HCT116 (cell line): ENCODE measurements at regions not wholly inside any gene's neighbourhood (a gene's known extent, or its start where the extent isn't known, plus 50 kb on each side); places are given as distances from the start of the nearest gene placed in this dataset.

ENCODE experiments used
- ATAC-seq: fragments of 200-7000 bp; cut with Tn5 transposase; 2 replicates; pipeline ENCODE4 v1.9.1; 2020; ENCODE audit warnings: mild to moderate bottlenecking, moderate library complexity
- BruUV-seq: library from RNA; stranded (reverse); fragments of 400-500 nt; replicated peaks from 2 replicates; lab custom pipeline; 2021; lab: Mats Ljungman, UMichigan
- CTCF ChIA-PET: fragments of 300-600 bp; sonication (Branson Sonifier 250); formaldehyde crosslinking; loops from one replicate; lab custom pipeline; 2021; ENCODE audit warnings: antibody characterized with exemption; lab: Charles Lee
- POLR2A ChIA-PET: fragments of 300-600, 350-600 bp; sonication (Branson Sonifier 250); formaldehyde crosslinking; loops from one replicate; lab custom pipeline; 2021; ENCODE audit warnings: antibody characterized with exemption; lab: Charles Lee
- RAD21 ChIA-PET, 2 experiments: fragments of 300-600 bp; sonication (Branson Sonifier 250); formaldehyde crosslinking; loops; one replicate each; lab custom pipeline; 2023; ENCODE audit warnings: low total read pairs in 2 of 2; ENCODE audit not compliant: uncharacterized antibody in 2 of 2, unreplicated experiment in 2 of 2, low non-redundant PET in 1 of 2; lab: Charles Lee
- DNase-seq: peaks from one replicate; pipeline ENCODE4 v3.0.0-alpha.2; 2010; ENCODE audit warnings: low read depth, low spot score
- H2AFZ ChIP-seq: fragments of 200-600 bp; shearing (Covaris generic), sonication (generic); 2 replicates; pipeline ENCODE4 v1.6.1; 2017; ENCODE audit warnings: low read depth, mixed run types, mixed read lengths, antibody characterized with exemption, low read length; ENCODE audit not compliant: poor library complexity, severe bottlenecking
- H3K27ac ChIP-seq: 2 replicates; pipeline ENCODE4 v1.5.1; 2012; ENCODE audit warnings: low read depth, low read length
- H3K27me3 ChIP-seq: fragments of 200-600 bp; sonication (generic); 2 replicates; pipeline ENCODE4 v1.6.1; 2016; ENCODE audit warnings: mixed run types, low read length, mixed read lengths; ENCODE audit not compliant: insufficient read depth
- H3K36me3 ChIP-seq, 2 experiments: fragments of 200-500 bp in 1 of 2; fragments of 200-600 bp in 1 of 2; sonication (Bioruptor generic) in 1 of 2; sonication (generic) in 1 of 2; 2 replicates each; pipeline versions ENCODE4 v1.5.1 to v1.6.1; 2014 to 2016; ENCODE audit warnings: low read length in 2 of 2, inconsistent platforms in 1 of 2, mixed read lengths in 1 of 2, mixed run types in 1 of 2; ENCODE audit not compliant: insufficient read depth in 2 of 2, control insufficient read depth in 1 of 2
- H3K4me1 ChIP-seq, 2 experiments: fragments of 200-600 bp in 1 of 2; sonication (generic) in 1 of 2; 2 replicates each; pipeline versions ENCODE4 v1.5.1 to v1.6.1; 2012 to 2017; ENCODE audit warnings: low read length in 2 of 2, inconsistent platforms in 1 of 2, mild to moderate bottlenecking in 1 of 2, mixed read lengths in 1 of 2, mixed run types in 1 of 2, moderate library complexity in 1 of 2; ENCODE audit not compliant: insufficient read depth in 2 of 2, control insufficient read depth in 1 of 2
- H3K4me2 ChIP-seq: fragments of 200-600 bp; sonication (generic); 2 replicates; pipeline ENCODE4 v1.6.1; 2017; ENCODE audit warnings: mixed run types, low read length, mixed read lengths
- H3K4me3 ChIP-seq, 2 experiments: fragments of 200-600 bp in 1 of 2; sonication (generic) in 1 of 2; replicated peaks in 1 of 2; 2 replicates each; pipeline ENCODE4 v1.5.1; 2011 to 2016; ENCODE audit warnings: low read length in 2 of 2, control low read depth in 1 of 2, low read depth in 1 of 2, mild to moderate bottlenecking in 1 of 2, mixed read lengths in 1 of 2, mixed run types in 1 of 2
- H3K79me2 ChIP-seq: fragments of 200-600 bp; sonication (generic); 2 replicates; pipeline ENCODE4 v1.6.1; 2017; ENCODE audit warnings: mild to moderate bottlenecking, mixed run types, low read length, moderate library complexity, mixed read lengths; ENCODE audit not compliant: insufficient read depth
- H3K9ac ChIP-seq: fragments of 200-600 bp; sonication (generic); 2 replicates; pipeline ENCODE4 v1.6.1; 2016; ENCODE audit warnings: low read length, mixed read lengths
- H3K9me2 ChIP-seq: fragments of 200-600 bp; sonication (generic), shearing (Covaris generic); 2 replicates; pipeline ENCODE4 v1.6.1; 2017; ENCODE audit warnings: mixed run types, mild to moderate bottlenecking, moderate library complexity; ENCODE audit not compliant: insufficient read depth
- H3K9me3 ChIP-seq, 2 experiments: fragments of 200-500 bp in 1 of 2; fragments of 200-600 bp in 1 of 2; sonication (Bioruptor generic) in 1 of 2; sonication (generic) in 1 of 2; 2 replicates each; pipeline ENCODE4 v1.6.1; 2014 to 2017; ENCODE audit warnings: low read length in 2 of 2, mixed read lengths in 2 of 2, inconsistent platforms in 1 of 2, low read depth in 1 of 2, mild to moderate bottlenecking in 1 of 2, mixed run types in 1 of 2, moderate library complexity in 1 of 2; ENCODE audit not compliant: control insufficient read depth in 1 of 2, insufficient read depth in 1 of 2
- H4K20me1 ChIP-seq: fragments of 200-600 bp; sonication (generic), shearing (Covaris generic); 2 replicates; pipeline ENCODE4 v1.6.1; 2017; ENCODE audit warnings: mixed run types, mild to moderate bottlenecking, moderate library complexity; ENCODE audit not compliant: insufficient read depth
- EGR1 ChIP-seq: IDR thresholded peaks from 2 replicates; pipeline ENCODE4 v1.6.1; 2012; ENCODE audit warnings: low read depth
- EZH2phosphoT487 ChIP-seq: fragments of 200-600 bp; IDR thresholded peaks from 2 replicates; pipeline ENCODE4 v1.6.1; 2018; ENCODE audit warnings: antibody characterized with exemption, borderline replicate concordance
- JUND ChIP-seq: IDR thresholded peaks from 2 replicates; pipeline ENCODE4 v1.6.1; 2012
- RAD21 ChIP-seq: IDR thresholded peaks from 2 replicates; pipeline ENCODE4 v1.6.1; 2012; ENCODE audit warnings: low read depth, mild to moderate bottlenecking
- intact Hi-C: fragments of 100-400 bp; cut with micrococcal nuclease; formaldehyde crosslinking; loops from 2 replicates; pipeline ENCODE4 v1.10.0; 2022
- TF ChIP-seq, protein P1 (sequence below): IDR thresholded peaks from 2 replicates; pipeline ENCODE4 v1.6.1; 2012; ENCODE audit warnings: low read depth
- TF ChIP-seq, protein P2 (sequence below), 3 experiments: fragments of 200-600 bp in 1 of 3; sonication (generic) in 1 of 3; IDR thresholded peaks in 2 of 3; conservative IDR thresholded peaks in 1 of 3; 2 replicates each; pipeline ENCODE4 v1.5.1; 2012 to 2017; ENCODE audit warnings: low read depth in 2 of 3, low read length in 2 of 3, antibody characterized with exemption in 1 of 3, borderline replicate concordance in 1 of 3, control low read depth in 1 of 3, mild to moderate bottlenecking in 1 of 3, mixed read lengths in 1 of 3, mixed run types in 1 of 3, moderate library complexity in 1 of 3; ENCODE audit not compliant: insufficient read depth in 1 of 3

DNA sequence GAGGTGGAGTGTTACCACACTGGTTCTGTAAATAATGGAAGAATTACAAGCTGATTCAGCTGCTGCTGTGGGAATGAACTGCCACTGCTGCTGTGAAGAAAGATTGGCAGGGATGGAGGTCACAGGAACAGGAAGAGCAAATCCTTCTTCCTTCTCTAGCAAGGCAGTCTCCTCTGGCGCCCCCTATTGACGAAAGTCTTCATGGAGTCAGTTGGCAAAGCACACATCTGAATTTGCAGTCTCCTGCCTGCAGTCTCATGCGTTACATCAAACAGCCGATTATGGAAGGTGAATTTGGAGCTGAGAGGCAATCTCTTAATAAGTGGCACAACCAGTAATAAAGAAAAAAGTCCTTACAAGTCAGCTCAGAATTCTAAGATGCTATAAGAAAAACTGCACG lies 106.0 kb upstream of the TMTC1 start:
- Histone ChIP-seq H3K4me3 (no peak overlapping the region), H4K20me1 (no peaks in the 10 kb centered on the region), H2AFZ (no peak overlapping the region), H3K36me3 (no peaks in the 10 kb centered on the region), H3K9ac (no peak overlapping the region), H3K27me3 (no peaks in the 10 kb centered on the region), H3K9me3 (no peaks in the 10 kb centered on the region), H3K4me1 (no peaks in the 10 kb centered on the region), H3K79me2 (no peaks in the 10 kb centered on the region), H3K27ac (no peak overlapping the region), H3K4me2 (no peak overlapping the region), H3K9me2 (no peaks in the 10 kb centered on the region)
- ATAC-seq (peak; percentile 57; the same call in 1 of the 2 replicates), DNase-seq (peak; percentile 52)
- TF ChIP-seq JUND (no peak), RAD21 (peak; percentile 55), EGR1 (no peak), EZH2phosphoT487 (no peak)
- TF ChIP-seq, protein P1, sequence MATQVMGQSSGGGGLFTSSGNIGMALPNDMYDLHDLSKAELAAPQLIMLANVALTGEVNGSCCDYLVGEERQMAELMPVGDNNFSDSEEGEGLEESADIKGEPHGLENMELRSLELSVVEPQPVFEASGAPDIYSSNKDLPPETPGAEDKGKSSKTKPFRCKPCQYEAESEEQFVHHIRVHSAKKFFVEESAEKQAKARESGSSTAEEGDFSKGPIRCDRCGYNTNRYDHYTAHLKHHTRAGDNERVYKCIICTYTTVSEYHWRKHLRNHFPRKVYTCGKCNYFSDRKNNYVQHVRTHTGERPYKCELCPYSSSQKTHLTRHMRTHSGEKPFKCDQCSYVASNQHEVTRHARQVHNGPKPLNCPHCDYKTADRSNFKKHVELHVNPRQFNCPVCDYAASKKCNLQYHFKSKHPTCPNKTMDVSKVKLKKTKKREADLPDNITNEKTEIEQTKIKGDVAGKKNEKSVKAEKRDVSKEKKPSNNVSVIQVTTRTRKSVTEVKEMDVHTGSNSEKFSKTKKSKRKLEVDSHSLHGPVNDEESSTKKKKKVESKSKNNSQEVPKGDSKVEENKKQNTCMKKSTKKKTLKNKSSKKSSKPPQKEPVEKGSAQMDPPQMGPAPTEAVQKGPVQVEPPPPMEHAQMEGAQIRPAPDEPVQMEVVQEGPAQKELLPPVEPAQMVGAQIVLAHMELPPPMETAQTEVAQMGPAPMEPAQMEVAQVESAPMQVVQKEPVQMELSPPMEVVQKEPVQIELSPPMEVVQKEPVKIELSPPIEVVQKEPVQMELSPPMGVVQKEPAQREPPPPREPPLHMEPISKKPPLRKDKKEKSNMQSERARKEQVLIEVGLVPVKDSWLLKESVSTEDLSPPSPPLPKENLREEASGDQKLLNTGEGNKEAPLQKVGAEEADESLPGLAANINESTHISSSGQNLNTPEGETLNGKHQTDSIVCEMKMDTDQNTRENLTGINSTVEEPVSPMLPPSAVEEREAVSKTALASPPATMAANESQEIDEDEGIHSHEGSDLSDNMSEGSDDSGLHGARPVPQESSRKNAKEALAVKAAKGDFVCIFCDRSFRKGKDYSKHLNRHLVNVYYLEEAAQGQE: no peak
- TF ChIP-seq, protein P2, sequence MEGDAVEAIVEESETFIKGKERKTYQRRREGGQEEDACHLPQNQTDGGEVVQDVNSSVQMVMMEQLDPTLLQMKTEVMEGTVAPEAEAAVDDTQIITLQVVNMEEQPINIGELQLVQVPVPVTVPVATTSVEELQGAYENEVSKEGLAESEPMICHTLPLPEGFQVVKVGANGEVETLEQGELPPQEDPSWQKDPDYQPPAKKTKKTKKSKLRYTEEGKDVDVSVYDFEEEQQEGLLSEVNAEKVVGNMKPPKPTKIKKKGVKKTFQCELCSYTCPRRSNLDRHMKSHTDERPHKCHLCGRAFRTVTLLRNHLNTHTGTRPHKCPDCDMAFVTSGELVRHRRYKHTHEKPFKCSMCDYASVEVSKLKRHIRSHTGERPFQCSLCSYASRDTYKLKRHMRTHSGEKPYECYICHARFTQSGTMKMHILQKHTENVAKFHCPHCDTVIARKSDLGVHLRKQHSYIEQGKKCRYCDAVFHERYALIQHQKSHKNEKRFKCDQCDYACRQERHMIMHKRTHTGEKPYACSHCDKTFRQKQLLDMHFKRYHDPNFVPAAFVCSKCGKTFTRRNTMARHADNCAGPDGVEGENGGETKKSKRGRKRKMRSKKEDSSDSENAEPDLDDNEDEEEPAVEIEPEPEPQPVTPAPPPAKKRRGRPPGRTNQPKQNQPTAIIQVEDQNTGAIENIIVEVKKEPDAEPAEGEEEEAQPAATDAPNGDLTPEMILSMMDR (IDR thresholded peaks at IDR 0.05 in 2 of 3, conservative IDR thresholded peaks at IDR 0.05 in 1 of 3; ENCODE audit: borderline replicate concordance in 1 of 3, insufficient read depth in 1 of 3, low read depth in 2 of 3, low read length in 2 of 3): peak; percentile 37 to 80 (median 77); a peak in 5 of 6 replicates
- ChIA-PET CTCF (interaction anchor here (0.8 to 1.2 kb wide), 4 partner anchors 11 to 568 kb away, joined by 3 to 6 read pairs (median 4); no protein-coding TSS in a partner anchor), POLR2A (no interaction called here), RAD21 (no interaction called here)
- BruUV-seq: no TSS peak
- intact Hi-C loops: loop anchor here (1.0 kb wide), 1 partner anchor 337 kb away; no protein-coding TSS in a partner anchor
